NCI-H2171 (cell line): ENCODE measurements at regions not wholly inside any gene's neighbourhood (a gene's known extent, or its start where the extent isn't known, plus 50 kb on each side); places are given as distances from the start of the nearest gene placed in this dataset.
"Not testable (repeated sequence)": the region's sequence is repeated elsewhere in the genome, so short reads cannot be mapped to it uniquely, and the experiment has no call there.

Experiments used
- DNase-seq: peaks from one replicate; lab custom pipeline; 2025; lab: John Stamatoyannopoulos, UW

GRCh38 chr5:166742951-166743350 lies 1548.5 kb upstream of the WWC1 start:
- not testable (repeated sequence) for DNase-seq

- DNase-seq, result no peak
Measured at GRCh38 chr5:166746506-166746905, 1544.9 kb upstream of the WWC1 start.

- no peak for DNase-seq
Measured at GRCh38 chr5:166750376-166750775, 1541.1 kb upstream of the WWC1 start.

- DNase-seq, result no peak
Measured at GRCh38 chr5:166758151-166758550, 1533.3 kb upstream of the WWC1 start.

- DNase-seq, result no peak
Measured at GRCh38 chr5:166767858-166768257, 1523.6 kb upstream of the WWC1 start.

- DNase-seq, result no peak
Measured at GRCh38 chr5:166768536-166768935, 1522.9 kb upstream of the WWC1 start.

- DNase-seq, result no peak
Measured at GRCh38 chr5:166772770-166773169, 1518.7 kb upstream of the WWC1 start.

- no peak for DNase-seq
Measured at GRCh38 chr5:166781737-166782136, 1509.7 kb upstream of the WWC1 start.

GRCh38 chr5:166784545-166785078 lies 1506.8 kb upstream of the WWC1 start:
- no peak for DNase-seq

GRCh38 chr5:166786178-166786577 lies 1505.3 kb upstream of the WWC1 start:
- no peak for DNase-seq

- DNase-seq, result no peak
Measured at GRCh38 chr5:166786889-166787288, 1504.6 kb upstream of the WWC1 start.

- no peak for DNase-seq
Measured at GRCh38 chr5:166788050-166788449, 1503.4 kb upstream of the WWC1 start.

GRCh38 chr5:166795756-166796155 lies 1495.7 kb upstream of the WWC1 start:
- no peak for DNase-seq

GRCh38 chr5:166803058-166803457 lies 1488.4 kb upstream of the WWC1 start:
- DNase-seq, result no peak

GRCh38 chr5:166804223-166804622 lies 1487.2 kb upstream of the WWC1 start:
- not testable (repeated sequence) for DNase-seq

- DNase-seq, result not testable (repeated sequence)
Measured at GRCh38 chr5:166804693-166805092, 1486.8 kb upstream of the WWC1 start.

- DNase-seq, result not testable (repeated sequence)
Measured at GRCh38 chr5:166810093-166810658, 1481.3 kb upstream of the WWC1 start.

- DNase-seq, result no peak
Measured at GRCh38 chr5:166810721-166811120, 1480.7 kb upstream of the WWC1 start.

GRCh38 chr5:166823360-166823759 lies 1468.1 kb upstream of the WWC1 start:
- no peak for DNase-seq

- no peak for DNase-seq
Measured at GRCh38 chr5:166834246-166834645, 1457.2 kb upstream of the WWC1 start.

GRCh38 chr5:166845044-166845443 lies 1446.4 kb upstream of the WWC1 start:
- no peak for DNase-seq

GRCh38 chr5:166856791-166857190 lies 1434.7 kb upstream of the WWC1 start:
- no peak for DNase-seq

GRCh38 chr5:166860426-166860825 lies 1431.0 kb upstream of the WWC1 start:
- no peak for DNase-seq

- DNase-seq, result no peak
Measured at GRCh38 chr5:166862581-166862980, 1428.9 kb upstream of the WWC1 start.
